ENCODE measurements at regions not wholly inside any gene's neighbourhood (a gene's known extent, or its start where the extent isn't known, plus 50 kb on each side); places are given as distances from the start of the nearest gene placed in this dataset.

GRCh38 chr16:64459821-64460220 lies 662.0 kb downstream of the CDH11 start:
- Histone ChIP-seq H3K27me3 (ENCODE audit: control insufficient read depth, insufficient read depth, low read length) (no peaks in the 10 kb centered on the region), H3K36me3 (ENCODE audit: control insufficient read depth, insufficient read depth, low read length) (no peaks in the 10 kb centered on the region), H3K9me3 (ENCODE audit: control insufficient read depth, insufficient read depth, low read depth, low read length) (no peaks in the 10 kb centered on the region), H3K4me1 (ENCODE audit: control insufficient read depth, insufficient read depth, low read length) (no peaks in the 10 kb centered on the region), H3K4me3 (ENCODE audit: low read depth in 2 of 2, low read length in 2 of 2) (no peak overlapping the region), H3K27ac (ENCODE audit: low read length) (no peak overlapping the region)
- ATAC-seq (no peak), DNase-seq (ENCODE audit: low read depth, low spot score) (no peak)
- CTCF ChIA-PET: interaction anchor here (0.7 kb wide), 1 partner anchor 1829 kb away, joined by 4 read pairs; no protein-coding TSS in a partner anchor
- in situ Hi-C loops (cut with HindIII; ENCODE audit: low pct_unique_long_range_greater_than_20kb, low sequenced_read_pairs): no loop called here
- TF ChIP-seq TCF7L2 (IDR thresholded peaks at IDR 0.05; ENCODE audit: low read depth, low read length) (no peak), POLR2AphosphoS5 (IDR thresholded peaks at IDR 0.05; ENCODE audit: low read depth, low read length) (no peak), SIN3A (IDR thresholded peaks at IDR 0.05; ENCODE audit: borderline replicate concordance, insufficient read depth, low read depth, low read length) (no peak), CTCF (IDR thresholded peaks at IDR 0.05) (no peak), REST (IDR thresholded peaks at IDR 0.05; ENCODE audit: insufficient read depth in 1 of 2, low read depth in 2 of 2, low read length in 1 of 2) (no peak)
- POLR2A ChIA-PET: no interaction called here
- intact Hi-C loops (cut with micrococcal nuclease; ENCODE audit: unreplicated experiment): no loop called here
- no TSS peak for BruUV-seq (replicated peaks)

GRCh38 chr16:64459402-64459801 lies 662.5 kb downstream of the CDH11 start:
- TF ChIP-seq TCF7L2 (IDR thresholded peaks at IDR 0.05; ENCODE audit: low read depth, low read length): no peak
- no peak for TF ChIP-seq CTCF (IDR thresholded peaks at IDR 0.05)
- TF ChIP-seq SIN3A (IDR thresholded peaks at IDR 0.05; ENCODE audit: borderline replicate concordance, insufficient read depth, low read depth, low read length): no peak
- no peak for TF ChIP-seq REST (IDR thresholded peaks at IDR 0.05; ENCODE audit: insufficient read depth in 1 of 2, low read depth in 2 of 2, low read length in 1 of 2)
- no peak for TF ChIP-seq POLR2AphosphoS5 (IDR thresholded peaks at IDR 0.05; ENCODE audit: low read depth, low read length)
- Histone ChIP-seq H3K27me3 (ENCODE audit: control insufficient read depth, insufficient read depth, low read length) (no peaks in the 10 kb centered on the region), H3K9me3 (ENCODE audit: control insufficient read depth, insufficient read depth, low read depth, low read length) (no peaks in the 10 kb centered on the region), H3K36me3 (ENCODE audit: control insufficient read depth, insufficient read depth, low read length) (no peaks in the 10 kb centered on the region), H3K4me1 (ENCODE audit: control insufficient read depth, insufficient read depth, low read length) (no peaks in the 10 kb centered on the region), H3K27ac (ENCODE audit: low read length) (no peak overlapping the region), H3K4me3 (ENCODE audit: low read depth in 2 of 2, low read length in 2 of 2) (no peak overlapping the region)
- ATAC-seq (no peak), DNase-seq (ENCODE audit: low read depth, low spot score) (no peak)
- in situ Hi-C loops (cut with HindIII; ENCODE audit: low pct_unique_long_range_greater_than_20kb, low sequenced_read_pairs): no loop called here
- ChIA-PET CTCF (interaction anchor here (0.7 kb wide), 1 partner anchor 1829 kb away, joined by 4 read pairs; no protein-coding TSS in a partner anchor), POLR2A (no interaction called here)
- no TSS peak for BruUV-seq (replicated peaks)
- intact Hi-C loops (cut with micrococcal nuclease; ENCODE audit: unreplicated experiment): no loop called here
